ENCODE measurements at regions not wholly inside any gene's neighbourhood (a gene's known extent, or its start where the extent isn't known, plus 50 kb on each side); places are given as distances from the start of the nearest gene placed in this dataset.

DNA sequence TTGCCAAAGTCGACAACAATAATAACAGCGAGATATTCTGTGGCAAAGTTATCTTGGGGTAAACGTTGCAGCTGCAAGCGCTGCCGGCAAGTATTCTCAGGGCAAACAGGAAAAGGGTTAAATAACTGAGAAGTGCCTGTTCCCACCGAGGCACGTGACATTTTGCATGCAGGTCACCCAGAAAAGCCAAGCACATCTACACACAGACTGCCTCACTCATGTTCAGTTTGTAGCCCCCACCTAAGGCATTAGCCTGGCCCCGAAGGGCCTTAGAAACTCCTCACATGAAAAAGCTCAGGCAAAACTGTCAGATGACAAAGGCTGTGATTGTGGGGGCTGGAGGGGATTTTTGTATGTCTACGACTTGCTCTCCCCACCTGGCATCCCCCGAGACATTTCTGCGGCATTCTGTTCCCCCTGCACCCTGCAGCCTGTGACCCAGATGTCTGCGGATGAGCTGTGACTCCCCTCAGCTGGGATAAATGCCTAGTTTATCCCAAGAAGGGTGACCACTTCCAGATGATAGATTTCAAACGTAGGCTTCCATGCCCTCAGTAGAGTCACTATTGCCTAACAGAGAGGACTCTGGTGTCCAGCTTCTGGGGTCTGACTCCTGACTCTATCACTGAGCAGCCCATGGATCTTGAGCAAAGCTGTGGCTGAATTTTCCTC lies 215.2 kb upstream of the SIX2 start (continued):
- TF ChIP-seq CTCF (IDR thresholded peaks at IDR 0.05; ENCODE audit: low read depth, low read length, missing input control) = no peak

- Histone ChIP-seq H3K27me3 (ENCODE audit: control insufficient read depth in 4 of 4, insufficient read depth in 4 of 4, low read length in 3 of 4) (no peaks in the 10 kb centered on the region), H3K4me1 (ENCODE audit: control insufficient read depth in 4 of 4, insufficient read depth in 4 of 4, low read length in 3 of 4) (no peaks in the 10 kb centered on the region)
- WGBS = 78% methylated on average over 8 of the region's 8 CpGs
Measured at GRCh38 chr2:45223531-45223930, 214.3 kb upstream of the SIX2 start.

GRCh38 chr2:45220227-45220626 lies 211.0 kb upstream of the SIX2 start:
- Histone ChIP-seq H3K27me3 (ENCODE audit: control insufficient read depth in 4 of 4, insufficient read depth in 4 of 4, low read length in 3 of 4) (no peaks in the 10 kb centered on the region), H3K27ac (ENCODE audit: low read depth in 1 of 2, low read length in 2 of 2) (no peak overlapping the region), H3K36me3 (ENCODE audit: control insufficient read depth in 4 of 4, insufficient read depth in 3 of 4, low read depth in 1 of 4, low read length in 3 of 4) (no peaks in the 10 kb centered on the region), H3K4me1 (ENCODE audit: control insufficient read depth in 4 of 4, insufficient read depth in 4 of 4, low read length in 3 of 4) (no peaks in the 10 kb centered on the region), H3K9me3 (ENCODE audit: control insufficient read depth in 4 of 4, low read length in 3 of 4) (no peaks in the 10 kb centered on the region), H3K9ac (ENCODE audit: low read depth in 1 of 2, low read length in 2 of 2) (no peak overlapping the region), H3K4me3 (ENCODE audit: low read depth in 1 of 3, low read length in 3 of 3) (no peak overlapping the region)
- no peak for DNase-seq (ENCODE audit: low spot score)
- WGBS = 54% methylated on average over 8 of the region's 8 CpGs
- no peak for TF ChIP-seq YY1 (IDR thresholded peaks at IDR 0.05)
- no peak for TF ChIP-seq ZBTB33 (IDR thresholded peaks at IDR 0.05)
- TF ChIP-seq, protein P1, sequence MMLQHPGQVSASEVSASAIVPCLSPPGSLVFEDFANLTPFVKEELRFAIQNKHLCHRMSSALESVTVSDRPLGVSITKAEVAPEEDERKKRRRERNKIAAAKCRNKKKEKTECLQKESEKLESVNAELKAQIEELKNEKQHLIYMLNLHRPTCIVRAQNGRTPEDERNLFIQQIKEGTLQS (IDR thresholded peaks at IDR 0.05) = no peak
- TF ChIP-seq JUND (IDR thresholded peaks at IDR 0.05) = no peak
- TF ChIP-seq RAD21 (IDR thresholded peaks at IDR 0.05) = no peak
- TF ChIP-seq CTCF (IDR thresholded peaks at IDR 0.05; ENCODE audit: low read depth, low read length, missing input control) = no peak
- TF ChIP-seq SP1 (IDR thresholded peaks at IDR 0.05) = no peak
- TF ChIP-seq FOXA2 (IDR thresholded peaks at IDR 0.05) = no peak
- TF ChIP-seq RXRA (IDR thresholded peaks at IDR 0.05) = no peak
- TF ChIP-seq TAF1 (conservative IDR thresholded peaks at IDR 0.05) = no peak

More at GRCh38 chr2:45223531-45223930, 214.3 kb upstream of the SIX2 start:
- H3K9ac ChIP-seq (ENCODE audit: low read depth in 1 of 2, low read length in 2 of 2) = no peak overlapping the region
- H3K36me3 ChIP-seq (ENCODE audit: control insufficient read depth in 4 of 4, insufficient read depth in 3 of 4, low read depth in 1 of 4, low read length in 3 of 4) = no peaks in the 10 kb centered on the region
- H3K9me3 ChIP-seq (ENCODE audit: control insufficient read depth in 4 of 4, low read length in 3 of 4) = no peaks in the 10 kb centered on the region
- H3K4me3 ChIP-seq (ENCODE audit: low read depth in 1 of 3, low read length in 3 of 3) = no peak overlapping the region
- H3K27ac ChIP-seq (ENCODE audit: low read depth in 1 of 2, low read length in 2 of 2) = no peak overlapping the region
- DNase-seq (ENCODE audit: low spot score) = no peak
- TF ChIP-seq EGR1 (IDR thresholded peaks at IDR 0.05; ENCODE audit: low read depth in 2 of 2) (no peak), SP1 (IDR thresholded peaks at IDR 0.05) (no peak), RXRA (IDR thresholded peaks at IDR 0.05) (no peak), TAF1 (conservative IDR thresholded peaks at IDR 0.05) (no peak), YY1 (IDR thresholded peaks at IDR 0.05) (no peak), HNF4A (conservative IDR thresholded peaks at IDR 0.05) (no peak), REST (IDR thresholded peaks at IDR 0.05) (no peak), JUND (IDR thresholded peaks at IDR 0.05) (no peak), FOXA2 (IDR thresholded peaks at IDR 0.05) (no peak), FOXA1 (IDR thresholded peaks at IDR 0.05) (no peak), NR2F2 (IDR thresholded peaks at IDR 0.05) (no peak)
- TF ChIP-seq, protein P1 (IDR thresholded peaks at IDR 0.05) = no peak
- TF ChIP-seq, protein P2, sequence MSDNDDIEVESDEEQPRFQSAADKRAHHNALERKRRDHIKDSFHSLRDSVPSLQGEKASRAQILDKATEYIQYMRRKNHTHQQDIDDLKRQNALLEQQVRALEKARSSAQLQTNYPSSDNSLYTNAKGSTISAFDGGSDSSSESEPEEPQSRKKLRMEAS (IDR thresholded peaks at IDR 0.05) = no peak
